Psoas muscle (tissue), 7 donors: ENCODE measurements at regions not wholly inside any gene's neighbourhood (a gene's known extent, or its start where the extent isn't known, plus 50 kb on each side); places are given as distances from the start of the nearest gene placed in this dataset.

ENCODE experiments used
- ATAC-seq, 4 donors: fragments of 200-7000 bp; cut with Tn5 transposase; one replicate each; pipeline ENCODE4 v1.9.1; 2020; ENCODE audit warnings: moderate library complexity in 3 of 4, mild to moderate bottlenecking in 2 of 4
- DNase-seq, 2 donors: peaks; one replicate each; pipeline ENCODE4 v3.0.0-alpha.2; 2020
- H3K27ac ChIP-seq: fragments of 200-600 bp; one replicate; pipeline ENCODE4 v1.8.0; 2022
- H3K27me3 ChIP-seq, 3 donors: fragments of 200-600 bp in 1 of 3; one replicate each; pipeline versions ENCODE4 v1.6.1 to v1.8.0; 2013 to 2022; ENCODE audit warnings: low read length in 2 of 3, mild to moderate bottlenecking in 2 of 3, moderate library complexity in 1 of 3; ENCODE audit not compliant: insufficient read depth in 3 of 3
- H3K36me3 ChIP-seq, 2 donors: fragments of 200-600 bp in 1 of 2; one replicate each; pipeline versions ENCODE4 v1.6.1 to v1.8.0; 2013 to 2022; ENCODE audit warnings: low read depth in 1 of 2, mild to moderate bottlenecking in 1 of 2, moderate library complexity in 1 of 2; ENCODE audit not compliant: insufficient read depth in 1 of 2
- H3K4me1 ChIP-seq: fragments of 200-600 bp; one replicate; pipeline ENCODE4 v1.8.0; 2022
- H3K4me3 ChIP-seq: fragments of 200-600 bp; one replicate; pipeline ENCODE4 v1.8.0; 2022; ENCODE audit warnings: mild to moderate bottlenecking
- H3K9me3 ChIP-seq: fragments of 200-600 bp; one replicate; pipeline ENCODE4 v1.8.0; 2022
- CTCF ChIP-seq: fragments of 200-600 bp; IDR thresholded peaks from one replicate; pipeline ENCODE4 v1.8.0; 2022; ENCODE audit warnings: antibody characterized with exemption
- WGBS, 3 donors: extraction: QIAGEN DNeasy Blood & Tissue Kit; methylation state at CpG; one replicate each; pipeline versions ENCODE4 v1.1.6 to v1.1.7; 2013; 5-methylcytosine and 5-hydroxymethylcytosine counted together
- intact Hi-C, 2 donors: fragments of 100-400 bp; cut with DNase I; formaldehyde crosslinking; loops; one replicate each; pipeline versions ENCODE4 v1.11.0 to v1.14.2; 2022
- donor health status: healthy with polysubstance abuse.
- donor health status: DM: no; HTN: no; CAD: no; lungs with moderate emphysema.
- donor health status: Bipolar disorder and iron deficiency.
- donor health status: healthy.
- donor health status: DM: yes; HTN: yes; CAD: no.
- donor health status: DM: no; HTN: no; CAD: no.
- donor health status: DM: yes; HTN: yes; CAD: no.

DNA sequence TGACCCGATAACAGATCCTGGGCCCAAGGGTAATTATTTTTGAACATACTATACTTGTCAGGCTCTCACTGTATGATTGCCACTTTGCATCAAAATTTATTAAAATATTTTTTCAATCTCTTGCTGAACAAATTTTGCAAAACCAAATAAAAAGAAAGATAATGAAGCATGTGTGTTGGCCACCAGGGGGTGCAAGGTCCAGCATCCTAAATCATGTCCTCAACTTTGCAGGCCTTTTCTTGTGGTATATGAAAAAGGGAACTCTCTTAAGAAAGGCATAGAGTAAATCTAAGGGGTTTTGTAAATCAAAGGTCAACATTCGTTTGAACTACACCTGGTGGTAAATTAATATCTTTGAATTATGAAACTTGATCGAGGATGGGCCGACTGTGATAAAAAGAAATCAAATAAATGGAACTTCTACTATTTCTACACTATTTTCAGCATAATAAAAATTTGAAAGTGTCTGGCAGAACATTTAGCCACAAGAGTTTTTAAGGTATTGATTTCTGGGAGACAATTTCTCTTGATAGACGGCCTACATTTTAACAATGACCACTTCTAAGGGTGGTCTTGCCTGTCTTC, 676.5 kb downstream of the DMRTA1 start:
- Histone ChIP-seq H3K27ac (no peak overlapping the region), H3K9me3 (no peaks in the 10 kb centered on the region), H3K27me3 (no peaks in the 10 kb centered on the region), H3K4me1 (no peaks in the 10 kb centered on the region), H3K36me3 (no peaks in the 10 kb centered on the region), H3K4me3 (no peak overlapping the region)
- peak; percentile 49 for TF ChIP-seq CTCF
- WGBS, 3 donors: 64 to 69% (median 65%) methylated on average over 5 of the region's 5 CpGs
- no peak for DNase-seq
- intact Hi-C loops: loop anchor here in 1 of 2 donors (10.0 kb wide), 1 partner anchor 372 kb away; no protein-coding TSS in a partner anchor
- ATAC-seq: no peak

DNA sequence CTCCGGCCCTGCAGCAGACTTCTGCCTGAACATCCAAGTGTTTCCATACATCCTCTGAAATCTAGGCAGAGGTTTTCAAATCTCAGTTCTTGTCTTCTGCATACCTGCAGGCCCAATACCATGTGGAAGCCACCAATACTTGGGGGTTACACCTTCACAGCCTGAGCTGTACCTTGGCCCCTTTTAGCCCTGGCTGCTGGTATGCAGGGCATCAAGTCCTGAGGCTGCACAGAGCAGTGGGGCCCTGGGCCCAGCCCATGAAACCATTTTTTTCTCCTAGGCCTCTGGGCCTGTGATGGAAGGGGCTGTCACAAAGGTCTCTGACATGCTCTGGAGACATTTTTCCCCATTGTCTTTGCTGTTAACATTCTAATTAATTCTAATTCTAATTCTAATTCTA, 680.6 kb downstream of the ELAVL2 start:
- no peak for TF ChIP-seq CTCF

DNA sequence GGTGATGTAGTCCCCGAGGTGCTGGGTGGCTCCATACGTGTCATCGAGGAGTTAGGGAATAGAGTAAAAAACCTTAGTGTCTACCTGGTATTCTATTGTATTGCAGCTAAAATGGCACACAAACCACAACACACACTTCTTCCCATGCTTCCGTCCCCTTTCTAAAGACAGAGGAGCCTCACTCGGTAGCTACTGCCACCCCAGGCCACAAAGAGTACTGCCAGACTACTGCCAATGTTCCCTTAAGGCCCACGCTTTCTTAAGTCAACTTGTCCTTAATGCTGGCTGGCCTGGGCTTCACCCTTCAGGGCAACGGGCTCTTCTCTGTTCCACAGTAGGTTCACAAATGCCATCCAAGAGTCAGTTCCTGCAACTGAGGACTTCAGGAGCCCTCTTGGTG, 673.0 kb downstream of the ELAVL2 start:
- ATAC-seq: no peak
- no peak for DNase-seq
- 89 to 92% (median 91%) methylated on average over 7 of the region's 7 CpGs for WGBS, 3 donors
- Histone ChIP-seq H3K27ac (no peak overlapping the region), H3K4me1 (no peaks in the 10 kb centered on the region), H3K9me3 (no peaks in the 10 kb centered on the region), H3K4me3 (no peak overlapping the region), H3K27me3 (peaks cover 0 to 1% (median 0%) of the 10 kb centered on the region in 3 donors), H3K36me3 (no peaks in the 10 kb centered on the region)
- intact Hi-C loops: no loop called here
- no peak for TF ChIP-seq CTCF

More for the DNA sequence above, 680.6 kb downstream of the ELAVL2 start:
- Histone ChIP-seq H3K27ac (no peak overlapping the region), H3K27me3 (no peaks in the 10 kb centered on the region), H3K4me3 (no peak overlapping the region), H3K36me3 (no peaks in the 10 kb centered on the region), H3K4me1 (no peaks in the 10 kb centered on the region), H3K9me3 (no peaks in the 10 kb centered on the region)
- intact Hi-C loops: no loop called here
- ATAC-seq (no peak), DNase-seq (peak in 1 of 2 donors; percentile 28)
- 81 to 96% (median 91%) methylated on average over 1 of the region's 1 CpG for WGBS, 3 donors

DNA sequence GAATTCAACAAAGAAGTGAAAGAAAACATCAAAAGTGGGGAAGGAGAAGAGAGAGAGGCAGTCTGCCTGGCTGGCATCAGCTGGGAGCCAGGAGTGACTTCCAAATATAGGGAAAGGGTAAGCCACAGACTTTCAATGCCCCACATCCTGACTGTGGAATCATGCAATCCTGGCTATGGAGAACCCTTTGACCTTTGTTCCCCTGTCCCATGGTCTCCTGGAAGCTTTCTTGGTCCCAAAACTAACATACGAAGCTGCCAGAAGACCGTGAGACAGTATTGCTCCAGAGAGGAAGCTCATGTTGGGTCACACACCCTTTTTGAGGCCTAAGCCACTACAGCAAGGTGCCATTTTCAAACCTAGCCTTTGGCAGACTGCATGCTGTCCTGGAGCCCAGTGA, 665.5 kb downstream of the ELAVL2 start:
- no peaks in the 10 kb centered on the region for H3K4me1 ChIP-seq
- no peaks in the 10 kb centered on the region for H3K27me3 ChIP-seq
- H3K4me3 ChIP-seq: no peak overlapping the region
- no peak for TF ChIP-seq CTCF
- no peak for DNase-seq
- WGBS, 3 donors: 78 to 86% (median 86%) methylated on average over 2 of the region's 2 CpGs
- no peak overlapping the region for H3K27ac ChIP-seq
- H3K9me3 ChIP-seq: no peaks in the 10 kb centered on the region
- no peak for ATAC-seq
- intact Hi-C loops: no loop called here
- H3K36me3 ChIP-seq: no peaks in the 10 kb centered on the region

- Histone ChIP-seq H3K4me1 (no peaks in the 10 kb centered on the region), H3K27me3 (no peaks in the 10 kb centered on the region), H3K4me3 (no peak overlapping the region), H3K9me3 (no peaks in the 10 kb centered on the region), H3K36me3 (no peaks in the 10 kb centered on the region), H3K27ac (no peak overlapping the region)
- DNase-seq (no peak), ATAC-seq (no peak)
- WGBS, 3 donors: 59 to 91% (median 74%) methylated on average over 1 of the region's 1 CpG
- intact Hi-C loops: no loop called here
- no peak for TF ChIP-seq CTCF
Measured at GRCh38 chr9:23160952-23161469, 665.0 kb downstream of the ELAVL2 start.
